ENCODE measurements at regions not wholly inside any gene's neighbourhood (a gene's known extent, or its start where the extent isn't known, plus 50 kb on each side); places are given as distances from the start of the nearest gene placed in this dataset.

DNA sequence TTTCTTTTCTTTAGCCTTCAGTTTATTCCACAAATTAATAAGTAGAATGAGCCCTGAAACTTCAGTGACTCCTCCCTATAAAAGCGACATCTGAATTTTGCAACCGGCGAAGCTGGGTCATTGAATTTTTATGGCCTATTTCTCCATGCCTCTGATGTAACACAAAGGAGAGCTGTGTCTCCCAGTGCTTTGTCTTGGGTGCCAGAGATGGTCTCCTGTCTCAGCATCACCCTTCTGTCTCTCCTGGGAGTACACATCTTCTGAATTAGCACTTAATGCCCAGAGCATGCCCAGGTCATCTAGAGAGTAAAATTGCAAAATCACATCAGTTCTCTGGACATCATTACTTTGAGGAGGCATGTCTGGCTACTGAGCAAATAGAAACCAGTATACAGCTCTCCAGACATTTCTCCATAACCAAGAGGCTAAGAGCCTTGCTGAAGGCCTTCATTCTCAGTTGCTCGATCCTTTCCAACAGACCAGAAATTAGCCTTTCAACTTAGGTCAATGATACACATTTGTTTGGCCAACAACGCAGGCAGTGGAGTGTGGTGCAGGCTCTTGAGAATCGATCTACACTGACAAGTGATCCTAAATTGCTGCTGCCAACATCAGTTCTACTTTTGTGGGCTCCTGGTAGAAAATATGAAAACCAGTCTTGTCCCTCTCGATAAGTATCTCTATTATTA lies 176.0 kb upstream of the FOXQ1 start:
- TF ChIP-seq, protein P1, sequence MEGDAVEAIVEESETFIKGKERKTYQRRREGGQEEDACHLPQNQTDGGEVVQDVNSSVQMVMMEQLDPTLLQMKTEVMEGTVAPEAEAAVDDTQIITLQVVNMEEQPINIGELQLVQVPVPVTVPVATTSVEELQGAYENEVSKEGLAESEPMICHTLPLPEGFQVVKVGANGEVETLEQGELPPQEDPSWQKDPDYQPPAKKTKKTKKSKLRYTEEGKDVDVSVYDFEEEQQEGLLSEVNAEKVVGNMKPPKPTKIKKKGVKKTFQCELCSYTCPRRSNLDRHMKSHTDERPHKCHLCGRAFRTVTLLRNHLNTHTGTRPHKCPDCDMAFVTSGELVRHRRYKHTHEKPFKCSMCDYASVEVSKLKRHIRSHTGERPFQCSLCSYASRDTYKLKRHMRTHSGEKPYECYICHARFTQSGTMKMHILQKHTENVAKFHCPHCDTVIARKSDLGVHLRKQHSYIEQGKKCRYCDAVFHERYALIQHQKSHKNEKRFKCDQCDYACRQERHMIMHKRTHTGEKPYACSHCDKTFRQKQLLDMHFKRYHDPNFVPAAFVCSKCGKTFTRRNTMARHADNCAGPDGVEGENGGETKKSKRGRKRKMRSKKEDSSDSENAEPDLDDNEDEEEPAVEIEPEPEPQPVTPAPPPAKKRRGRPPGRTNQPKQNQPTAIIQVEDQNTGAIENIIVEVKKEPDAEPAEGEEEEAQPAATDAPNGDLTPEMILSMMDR (IDR thresholded peaks at IDR 0.05): no peak
- no peak for TF ChIP-seq POLR2A (IDR thresholded peaks at IDR 0.05)

Data from testis (tissue), 2 donors.